ENCODE measurements at regions not wholly inside any gene's neighbourhood (a gene's known extent, or its start where the extent isn't known, plus 50 kb on each side); places are given as distances from the start of the nearest gene placed in this dataset.
A peak's percentile ranks its signal among the peaks of the same experiment; 100 is the strongest.

DNA sequence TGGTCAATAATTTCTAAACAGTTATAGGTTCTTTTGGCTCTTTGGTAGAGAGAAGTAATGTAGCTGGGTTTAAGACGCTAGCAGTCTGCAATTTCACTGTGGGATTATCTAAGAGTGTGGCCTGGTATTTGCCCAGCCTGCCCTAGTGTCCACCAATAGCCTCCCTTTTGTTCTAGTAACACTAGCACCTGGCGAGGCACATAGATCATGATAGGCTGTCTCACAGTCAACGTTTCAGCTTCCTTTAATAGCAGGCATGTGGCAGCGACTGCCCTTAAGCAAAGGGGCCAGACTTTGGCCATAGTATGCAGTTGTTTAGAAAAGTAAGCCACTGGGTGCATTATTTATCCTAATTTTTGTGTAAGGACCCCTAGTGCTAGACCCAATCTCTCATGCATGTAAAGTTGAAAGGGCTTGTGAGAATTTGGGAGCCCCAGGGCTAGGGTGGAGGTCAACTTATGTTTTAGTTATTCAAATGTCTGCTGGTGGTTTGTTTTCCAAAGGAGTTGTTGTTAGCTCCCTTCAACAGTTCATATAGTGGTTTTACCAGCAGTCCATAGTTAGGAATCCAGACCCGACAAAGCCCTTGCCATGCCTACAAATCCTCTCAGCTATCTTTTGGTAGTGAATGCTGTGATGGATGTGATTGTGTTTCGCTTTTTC lies 274.3 kb downstream of the HTR1A start:
- intact Hi-C loops (cut with DNase I) = no loop called here
- no peak for DNase-seq
- H3K27ac ChIP-seq = no peak overlapping the region
- TF ChIP-seq POLR2A (IDR thresholded peaks at IDR 0.05) = no peak
- TF ChIP-seq, protein P1, sequence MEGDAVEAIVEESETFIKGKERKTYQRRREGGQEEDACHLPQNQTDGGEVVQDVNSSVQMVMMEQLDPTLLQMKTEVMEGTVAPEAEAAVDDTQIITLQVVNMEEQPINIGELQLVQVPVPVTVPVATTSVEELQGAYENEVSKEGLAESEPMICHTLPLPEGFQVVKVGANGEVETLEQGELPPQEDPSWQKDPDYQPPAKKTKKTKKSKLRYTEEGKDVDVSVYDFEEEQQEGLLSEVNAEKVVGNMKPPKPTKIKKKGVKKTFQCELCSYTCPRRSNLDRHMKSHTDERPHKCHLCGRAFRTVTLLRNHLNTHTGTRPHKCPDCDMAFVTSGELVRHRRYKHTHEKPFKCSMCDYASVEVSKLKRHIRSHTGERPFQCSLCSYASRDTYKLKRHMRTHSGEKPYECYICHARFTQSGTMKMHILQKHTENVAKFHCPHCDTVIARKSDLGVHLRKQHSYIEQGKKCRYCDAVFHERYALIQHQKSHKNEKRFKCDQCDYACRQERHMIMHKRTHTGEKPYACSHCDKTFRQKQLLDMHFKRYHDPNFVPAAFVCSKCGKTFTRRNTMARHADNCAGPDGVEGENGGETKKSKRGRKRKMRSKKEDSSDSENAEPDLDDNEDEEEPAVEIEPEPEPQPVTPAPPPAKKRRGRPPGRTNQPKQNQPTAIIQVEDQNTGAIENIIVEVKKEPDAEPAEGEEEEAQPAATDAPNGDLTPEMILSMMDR (IDR thresholded peaks at IDR 0.05) = no peak
- no peaks in the 10 kb centered on the region for H3K27me3 ChIP-seq
- H3K9me3 ChIP-seq (replicated peaks in 1 of 3) = no peaks in the 10 kb centered on the region
- no peaks in the 10 kb centered on the region for H3K36me3 ChIP-seq (replicated peaks in 1 of 2)
- H3K4me1 ChIP-seq (replicated peaks in 1 of 2) = no peaks in the 10 kb centered on the region
- H3K4me3 ChIP-seq = no peak overlapping the region
- WGBS, 4 donors = 75 to 86% (median 78%) methylated on average over 5 to 6 of the region's 6 CpGs

- no peaks in the 10 kb centered on the region for H3K9me3 ChIP-seq (replicated peaks in 1 of 3)
- no peak for TF ChIP-seq POLR2A (IDR thresholded peaks at IDR 0.05)
- TF ChIP-seq, protein P1 (IDR thresholded peaks at IDR 0.05) = no peak
- H3K36me3 ChIP-seq (replicated peaks in 1 of 2) = no peaks in the 10 kb centered on the region
- H3K4me3 ChIP-seq = no peak overlapping the region
- intact Hi-C loops (cut with DNase I) = no loop called here
- WGBS, 4 donors = 66 to 74% (median 71%) methylated on average over 5 of the region's 5 CpGs
- DNase-seq = peak in 5 of 7 donors; percentile 14 to 57 (median 29)
- no peaks in the 10 kb centered on the region for H3K27me3 ChIP-seq
- no peak overlapping the region for H3K27ac ChIP-seq
- no peaks in the 10 kb centered on the region for H3K4me1 ChIP-seq (replicated peaks in 1 of 2)
Measured at GRCh38 chr5:63686938-63687337, 275.3 kb downstream of the HTR1A start.

DNA sequence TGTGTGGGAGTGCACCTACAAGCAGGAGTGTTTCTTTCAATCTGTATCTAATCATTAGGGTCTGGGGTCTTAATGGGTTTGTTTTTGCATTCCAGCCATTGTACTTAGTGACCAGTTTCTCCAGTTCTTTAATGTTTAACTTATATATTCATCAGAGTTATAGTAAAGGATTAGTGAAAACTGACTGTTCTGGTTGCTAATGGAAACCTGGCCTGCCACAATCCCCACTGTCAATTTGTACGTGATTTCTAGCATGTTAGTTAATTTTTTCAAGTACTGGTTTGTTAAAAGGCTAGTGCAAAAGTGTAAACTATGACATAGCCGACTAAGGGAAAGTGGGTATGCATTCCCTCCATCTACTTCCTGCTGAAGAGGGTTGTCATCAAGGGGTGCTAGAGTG lies 276.1 kb downstream of the HTR1A start:
- intact Hi-C loops (cut with DNase I) = no loop called here
- H3K9me3 ChIP-seq (replicated peaks in 1 of 3) = no peaks in the 10 kb centered on the region
- DNase-seq = no peak
- H3K27me3 ChIP-seq = no peaks in the 10 kb centered on the region
- H3K36me3 ChIP-seq (replicated peaks in 1 of 2) = no peaks in the 10 kb centered on the region
- no peaks in the 10 kb centered on the region for H3K4me1 ChIP-seq (replicated peaks in 1 of 2)
- no peak overlapping the region for H3K27ac ChIP-seq
- TF ChIP-seq, protein P1 (IDR thresholded peaks at IDR 0.05) = no peak
- TF ChIP-seq POLR2A (IDR thresholded peaks at IDR 0.05) = no peak
- H3K4me3 ChIP-seq = no peak overlapping the region
- 43 to 64% (median 57%) methylated on average over 2 of the region's 2 CpGs for WGBS, 4 donors

DNA sequence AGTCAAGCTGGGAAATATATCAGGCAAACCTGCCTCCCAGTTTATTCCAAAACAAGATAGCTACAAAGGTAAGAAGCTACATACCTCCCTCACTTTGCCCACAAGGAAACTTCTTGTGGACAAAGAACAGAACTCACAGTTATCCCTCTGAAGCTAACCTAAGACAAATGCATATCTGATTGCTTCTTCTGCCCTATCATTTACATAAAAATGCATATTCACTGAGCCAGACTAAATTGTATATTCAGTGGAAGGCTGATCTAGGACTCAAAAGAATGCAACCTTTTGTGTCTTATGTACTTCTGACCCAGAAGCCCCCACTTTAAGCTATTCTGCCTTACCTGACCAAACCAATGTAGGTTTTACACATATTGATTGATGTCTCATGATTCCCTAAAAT lies 276.8 kb downstream of the HTR1A start:
- intact Hi-C loops (cut with DNase I) = no loop called here
- Histone ChIP-seq H3K27ac (no peak overlapping the region), H3K27me3 (no peaks in the 10 kb centered on the region), H3K36me3 (replicated peaks in 1 of 2) (no peaks in the 10 kb centered on the region), H3K4me3 (no peak overlapping the region), H3K4me1 (replicated peaks in 1 of 2) (no peaks in the 10 kb centered on the region), H3K9me3 (replicated peaks in 1 of 3) (no peaks in the 10 kb centered on the region)
- DNase-seq = no peak
- TF ChIP-seq, protein P1 (IDR thresholded peaks at IDR 0.05) = no peak
- TF ChIP-seq POLR2A (IDR thresholded peaks at IDR 0.05) = no peak
